ENCODE measurements at regions not wholly inside any gene's neighbourhood (a gene's known extent, or its start where the extent isn't known, plus 50 kb on each side); places are given as distances from the start of the nearest gene placed in this dataset.

- Histone ChIP-seq H3T11ph (ENCODE audit: low read length) (no peak overlapping the region), H2BK120ac (ENCODE audit: low read depth, low read length, poor library complexity, severe bottlenecking) (no peak overlapping the region), H2BK5ac (ENCODE audit: insufficient read length, low read length) (no peak overlapping the region), H3K9ac (ENCODE audit: extremely low read depth, insufficient read length, low read length) (no peak overlapping the region), H2BK20ac (ENCODE audit: low read depth, low read length, poor library complexity, severe bottlenecking) (no peak overlapping the region), H3K56ac (ENCODE audit: insufficient read length, low read depth, low read length) (no peak overlapping the region), H3K18ac (ENCODE audit: insufficient read length, low read depth, low read length) (no peak overlapping the region), H2AFZ (ENCODE audit: low read length) (no peak overlapping the region), H2BK15ac (ENCODE audit: low read depth, low read length) (no peak overlapping the region), H3K79me2 (ENCODE audit: insufficient read depth, low read length) (no peaks in the 10 kb centered on the region), H4K5ac (ENCODE audit: insufficient read length, low read depth, low read length) (no peak overlapping the region), H3K23me2 (ENCODE audit: insufficient read length, low read depth, low read length, poor library complexity, severe bottlenecking) (no peaks in the 10 kb centered on the region), H4K91ac (ENCODE audit: insufficient read length, low read depth, low read length) (no peak overlapping the region), H3K9me3 (ENCODE audit: control insufficient read depth, low read depth, low read length) (no peaks in the 10 kb centered on the region), H3K27me3 (ENCODE audit: insufficient read depth, low read length) (no peaks in the 10 kb centered on the region), H3K14ac (ENCODE audit: insufficient read depth, low read length) (no peak overlapping the region), H3K27ac (ENCODE audit: insufficient read length, low read depth, low read length) (no peak overlapping the region), H2AK5ac (ENCODE audit: insufficient read length, low read length) (no peak overlapping the region), H2BK12ac (ENCODE audit: insufficient read length, low read depth, low read length) (no peak overlapping the region), H3K23ac (ENCODE audit: insufficient read length, low read depth, low read length) (no peak overlapping the region), H3K79me1 (ENCODE audit: insufficient read depth, low read depth, low read length, poor library complexity, severe bottlenecking) (no peaks in the 10 kb centered on the region), H3K4ac (ENCODE audit: low read depth, low read length) (no peak overlapping the region), H4K20me1 (ENCODE audit: control insufficient read depth, insufficient read depth, insufficient read length) (no peaks in the 10 kb centered on the region), H4K8ac (replicated peaks; ENCODE audit: insufficient read length, low read depth, low read length) (no peak overlapping the region), H3K4me2 (ENCODE audit: insufficient read depth, insufficient read length, low read length) (no peak overlapping the region), H3K4me1 (ENCODE audit: insufficient read depth, low read length) (no peaks in the 10 kb centered on the region)
- TF ChIP-seq CTCF (conservative IDR thresholded peaks at IDR 0.05): no peak
- DNase-seq: no peak
- Mint-ChIP-seq H3K4me3 (no peak overlapping the region), H3K27ac (no peak overlapping the region), H3K36me3 (ENCODE audit: insufficient read depth in 1 of 3, low read depth in 3 of 3) (peaks cover 0 to 9% (median 3%) of the 10 kb centered on the region in 3 experiments; a peak in 3 of 7 replicates), H3K9me3 (peaks cover 6 to 7% of the 10 kb centered on the region in 2 experiments; a peak in 3 of 5 replicates), H3K4me1 (peaks cover 4 to 6% of the 10 kb centered on the region in 2 experiments), H3K27me3 (ENCODE audit: low read depth) (no peaks in the 10 kb centered on the region)
- WGBS (ENCODE audit: extremely low coverage, insufficient read length, low lambda C conversion rate): no CpG with 5 or more reads among the region's 1 CpG
Measured at GRCh38 chr12:125573271-125573670, 508.0 kb downstream of the AACS start.

Measured in H9 (cell line).